ENCODE measurements at regions not wholly inside any gene's neighbourhood (a gene's known extent, or its start where the extent isn't known, plus 50 kb on each side); places are given as distances from the start of the nearest gene placed in this dataset.

DNA sequence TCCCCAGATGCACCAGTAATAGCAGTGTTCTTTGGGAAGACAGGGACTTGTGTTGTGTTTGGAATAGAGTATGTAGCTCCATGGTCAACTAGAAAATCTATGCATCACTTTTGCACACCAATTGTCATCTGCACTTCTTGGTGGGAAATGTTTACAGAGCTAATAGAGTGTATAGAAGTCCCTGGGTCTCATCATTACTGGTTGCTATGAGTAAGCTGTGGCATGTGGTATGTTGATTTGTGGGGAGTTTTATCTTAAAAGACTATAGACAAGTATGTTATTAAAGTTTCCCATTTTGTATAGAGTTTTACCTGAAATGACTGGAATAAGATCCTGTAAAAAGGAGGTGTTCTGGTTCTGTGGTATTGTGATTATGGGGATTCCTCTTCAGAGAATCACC, 55.4 kb upstream of the PRSS1 start:
- TF ChIP-seq, protein P1, sequence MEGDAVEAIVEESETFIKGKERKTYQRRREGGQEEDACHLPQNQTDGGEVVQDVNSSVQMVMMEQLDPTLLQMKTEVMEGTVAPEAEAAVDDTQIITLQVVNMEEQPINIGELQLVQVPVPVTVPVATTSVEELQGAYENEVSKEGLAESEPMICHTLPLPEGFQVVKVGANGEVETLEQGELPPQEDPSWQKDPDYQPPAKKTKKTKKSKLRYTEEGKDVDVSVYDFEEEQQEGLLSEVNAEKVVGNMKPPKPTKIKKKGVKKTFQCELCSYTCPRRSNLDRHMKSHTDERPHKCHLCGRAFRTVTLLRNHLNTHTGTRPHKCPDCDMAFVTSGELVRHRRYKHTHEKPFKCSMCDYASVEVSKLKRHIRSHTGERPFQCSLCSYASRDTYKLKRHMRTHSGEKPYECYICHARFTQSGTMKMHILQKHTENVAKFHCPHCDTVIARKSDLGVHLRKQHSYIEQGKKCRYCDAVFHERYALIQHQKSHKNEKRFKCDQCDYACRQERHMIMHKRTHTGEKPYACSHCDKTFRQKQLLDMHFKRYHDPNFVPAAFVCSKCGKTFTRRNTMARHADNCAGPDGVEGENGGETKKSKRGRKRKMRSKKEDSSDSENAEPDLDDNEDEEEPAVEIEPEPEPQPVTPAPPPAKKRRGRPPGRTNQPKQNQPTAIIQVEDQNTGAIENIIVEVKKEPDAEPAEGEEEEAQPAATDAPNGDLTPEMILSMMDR (conservative IDR thresholded peaks at IDR 0.05; ENCODE audit: low read length), result no peak
- TF ChIP-seq EZH2phosphoT487 (IDR thresholded peaks at IDR 0.05; ENCODE audit: borderline replicate concordance), result no peak

All from Loucy (cell line).